Prostate gland (tissue), 2 donors: ENCODE measurements at regions not wholly inside any gene's neighbourhood (a gene's known extent, or its start where the extent isn't known, plus 50 kb on each side); places are given as distances from the start of the nearest gene placed in this dataset.

ENCODE experiments used
- DNase-seq: peaks from one replicate; pipeline ENCODE4 v3.0.0-alpha.2; 2019; ENCODE audit warnings: low spot score
- H3K27ac ChIP-seq, 2 donors: fragments of 200-600 bp; sonication (generic); 2 replicates each; pipeline ENCODE4 v1.5.1; 2017 to 2019
- H3K27me3 ChIP-seq: fragments of 200-600 bp; sonication (generic); replicated peaks from 2 replicates; pipeline ENCODE4 v1.5.1; 2019; ENCODE audit not compliant: insufficient read depth
- H3K36me3 ChIP-seq, 2 donors: fragments of 200-600 bp; sonication (generic); 1 replicate in 1 of 2; 2 replicates in 1 of 2; pipeline versions ENCODE4 v1.5.1 to v1.8.1; 2017 to 2019
- H3K4me1 ChIP-seq: fragments of 200-600 bp; sonication (generic); replicated peaks from 2 replicates; pipeline ENCODE4 v1.5.1; 2019
- H3K4me3 ChIP-seq, 2 donors: fragments of 200-600 bp; sonication (generic); 2 replicates each; pipeline ENCODE4 v1.5.1; 2017 to 2019
- H3K9me3 ChIP-seq: fragments of 200-600 bp; sonication (generic); 2 replicates; pipeline ENCODE4 v1.5.1; 2017
- POLR2A ChIP-seq: fragments of 450-650 bp; IDR thresholded peaks from one replicate; pipeline ENCODE4 v1.6.1; 2016; ENCODE audit warnings: antibody characterized with exemption, mild to moderate bottlenecking
- POLR2AphosphoS5 ChIP-seq: sonication (generic); formaldehyde crosslinking; IDR thresholded peaks from one replicate; pipeline ENCODE4 v1.6.1; 2017; ENCODE audit warnings: antibody characterized with exemption
- WGBS: methylation state at CpG from one replicate; pipeline ENCODE4 v1.1.5; 2018; 5-methylcytosine and 5-hydroxymethylcytosine counted together
- intact Hi-C: fragments of 100-400 bp; cut with DNase I; formaldehyde crosslinking; loops from one replicate; pipeline ENCODE4 v1.14.2; 2022
- TF ChIP-seq, protein P1 (sequence below), 4 experiments: fragments of 200-600 bp in 2 of 4; fragments of 450-650 bp in 2 of 4; sonication (generic) in 2 of 4; IDR thresholded peaks; 1 replicate in 3 of 4; 2 replicates in 1 of 4; pipeline ENCODE4 v1.5.1; 2016 to 2019; ENCODE audit warnings: antibody characterized with exemption in 4 of 4, mild to moderate bottlenecking in 2 of 4, moderate library complexity in 2 of 4

DNA sequence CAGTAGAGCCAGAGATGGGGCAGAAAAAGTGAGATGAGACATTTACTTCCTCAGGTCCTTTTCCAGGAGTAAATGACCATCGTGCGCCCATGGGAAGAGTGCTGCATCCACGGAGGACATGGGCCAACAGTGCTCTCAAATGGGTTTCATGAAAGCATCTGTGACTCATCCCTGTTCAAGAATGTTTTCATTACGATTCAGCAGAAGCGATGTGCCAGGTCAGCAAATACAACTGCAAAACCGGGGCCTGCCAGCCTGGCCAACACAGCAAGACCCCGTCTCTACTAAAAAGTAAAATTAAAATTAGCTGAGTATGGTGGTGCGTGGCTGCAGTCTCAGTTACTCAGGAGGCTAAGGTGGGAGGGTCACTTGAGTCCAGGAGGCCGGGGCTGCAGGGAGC lies 125.1 kb downstream of the LY86 start:
- no peaks in the 10 kb centered on the region for H3K36me3 ChIP-seq
- no peak overlapping the region for H3K27ac ChIP-seq
- intact Hi-C loops: no loop called here
- no peak overlapping the region for H3K4me3 ChIP-seq
- no peaks in the 10 kb centered on the region for H3K9me3 ChIP-seq
- no peaks in the 10 kb centered on the region for H3K27me3 ChIP-seq
- WGBS: 81% methylated on average over 9 of the region's 9 CpGs
- DNase-seq: no peak
- TF ChIP-seq POLR2AphosphoS5: no peak
- TF ChIP-seq POLR2A: no peak
- TF ChIP-seq, protein P1, sequence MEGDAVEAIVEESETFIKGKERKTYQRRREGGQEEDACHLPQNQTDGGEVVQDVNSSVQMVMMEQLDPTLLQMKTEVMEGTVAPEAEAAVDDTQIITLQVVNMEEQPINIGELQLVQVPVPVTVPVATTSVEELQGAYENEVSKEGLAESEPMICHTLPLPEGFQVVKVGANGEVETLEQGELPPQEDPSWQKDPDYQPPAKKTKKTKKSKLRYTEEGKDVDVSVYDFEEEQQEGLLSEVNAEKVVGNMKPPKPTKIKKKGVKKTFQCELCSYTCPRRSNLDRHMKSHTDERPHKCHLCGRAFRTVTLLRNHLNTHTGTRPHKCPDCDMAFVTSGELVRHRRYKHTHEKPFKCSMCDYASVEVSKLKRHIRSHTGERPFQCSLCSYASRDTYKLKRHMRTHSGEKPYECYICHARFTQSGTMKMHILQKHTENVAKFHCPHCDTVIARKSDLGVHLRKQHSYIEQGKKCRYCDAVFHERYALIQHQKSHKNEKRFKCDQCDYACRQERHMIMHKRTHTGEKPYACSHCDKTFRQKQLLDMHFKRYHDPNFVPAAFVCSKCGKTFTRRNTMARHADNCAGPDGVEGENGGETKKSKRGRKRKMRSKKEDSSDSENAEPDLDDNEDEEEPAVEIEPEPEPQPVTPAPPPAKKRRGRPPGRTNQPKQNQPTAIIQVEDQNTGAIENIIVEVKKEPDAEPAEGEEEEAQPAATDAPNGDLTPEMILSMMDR (IDR thresholded peaks at IDR 0.05): no peak
- H3K4me1 ChIP-seq: no peaks in the 10 kb centered on the region

DNA sequence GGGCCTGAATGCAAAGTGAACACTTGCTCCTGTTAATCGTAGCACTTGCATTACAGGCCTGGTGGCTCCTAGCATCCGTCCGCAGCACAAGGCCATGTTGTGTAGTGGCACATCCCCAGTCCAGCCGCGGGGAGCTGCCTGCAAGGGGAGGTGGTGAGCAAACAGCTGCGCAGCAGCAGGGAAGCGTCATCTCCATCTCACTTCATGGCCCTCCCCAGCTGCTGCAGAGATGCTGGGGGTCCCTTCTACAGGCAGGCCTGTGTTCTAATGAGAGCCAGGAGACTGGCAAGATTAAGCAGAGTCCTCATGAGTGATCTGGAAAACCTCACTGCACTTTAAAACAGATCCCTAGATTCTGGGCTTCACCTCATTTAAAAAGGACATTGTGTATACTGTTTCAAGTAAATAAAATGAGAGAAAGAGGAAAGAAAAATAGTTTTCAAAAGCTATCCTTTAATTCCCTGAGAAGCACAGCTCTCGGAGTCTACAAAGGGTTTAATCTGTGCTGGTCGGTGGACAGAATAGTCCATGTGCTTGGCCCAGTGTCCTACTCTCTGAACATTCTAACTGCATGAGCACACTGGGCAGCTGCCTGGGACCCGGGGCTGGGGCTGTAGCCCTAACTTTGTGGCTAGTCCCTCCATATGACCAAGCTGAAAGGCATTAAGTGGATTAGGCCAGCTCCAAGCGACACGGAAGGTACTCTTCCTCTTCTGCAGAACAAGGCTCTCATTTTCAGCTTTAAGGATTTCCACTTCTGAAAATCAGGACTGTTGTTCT lies 125.8 kb downstream of the LY86 start:
- 75% methylated on average over 12 of the region's 12 CpGs for WGBS

DNA sequence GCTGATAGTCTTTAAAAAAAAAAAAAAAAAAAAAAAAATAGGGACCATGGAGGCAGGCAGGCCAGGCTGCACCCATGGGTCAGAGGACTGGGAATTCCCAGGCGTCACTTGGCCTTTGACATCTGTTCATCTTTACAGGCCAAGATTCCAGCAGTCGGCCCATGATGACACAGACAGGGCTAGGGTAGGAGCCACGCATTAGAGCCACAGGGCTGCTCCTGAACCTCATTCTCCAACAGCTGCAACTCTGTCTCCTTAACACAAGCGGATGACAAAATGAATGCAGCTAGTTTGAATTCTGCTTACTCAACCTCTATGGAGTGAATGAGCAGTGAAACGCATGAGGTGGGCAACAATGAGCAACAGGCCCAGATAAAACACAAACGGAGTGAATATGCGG lies 126.4 kb downstream of the LY86 start:
- 94% methylated on average over 7 of the region's 7 CpGs for WGBS
- no peaks in the 10 kb centered on the region for H3K36me3 ChIP-seq
- no peaks in the 10 kb centered on the region for H3K4me1 ChIP-seq
- H3K27ac ChIP-seq: no peak overlapping the region
- H3K4me3 ChIP-seq: no peak overlapping the region
- DNase-seq: no peak
- no peaks in the 10 kb centered on the region for H3K27me3 ChIP-seq
- TF ChIP-seq POLR2AphosphoS5 (no peak), POLR2A (no peak)
- TF ChIP-seq, protein P1 (IDR thresholded peaks at IDR 0.05): no peak
- intact Hi-C loops: no loop called here
- H3K9me3 ChIP-seq: no peaks in the 10 kb centered on the region

More for the DNA sequence above, 125.8 kb downstream of the LY86 start:
- Histone ChIP-seq H3K27me3 (no peaks in the 10 kb centered on the region), H3K27ac (no peak overlapping the region), H3K36me3 (no peaks in the 10 kb centered on the region), H3K4me3 (no peak overlapping the region), H3K9me3 (no peaks in the 10 kb centered on the region), H3K4me1 (no peaks in the 10 kb centered on the region)
- TF ChIP-seq, protein P1 (IDR thresholded peaks at IDR 0.05): no peak
- TF ChIP-seq POLR2AphosphoS5: no peak
- TF ChIP-seq POLR2A: no peak
- no peak for DNase-seq
- intact Hi-C loops: no loop called here

DNA sequence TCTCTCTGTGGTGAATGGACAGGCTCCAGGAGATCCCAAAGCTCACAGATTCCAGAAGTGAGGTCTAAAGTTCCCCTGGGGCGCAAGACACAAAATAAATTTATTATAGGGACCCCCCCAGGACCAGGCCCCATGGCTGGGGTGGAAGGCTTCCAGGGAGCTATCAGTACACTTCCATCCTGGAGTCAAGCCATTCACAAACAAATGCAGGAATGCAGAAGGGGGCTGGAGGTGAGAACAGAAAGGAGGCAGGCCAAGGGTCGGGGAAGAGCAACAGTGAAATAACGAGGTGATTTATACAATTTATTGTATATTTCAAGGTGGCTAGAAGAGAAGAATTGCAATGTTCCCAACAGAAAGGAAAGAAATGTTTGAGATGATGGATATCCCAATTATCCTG lies 126.9 kb downstream of the LY86 start:
- H3K27me3 ChIP-seq: no peaks in the 10 kb centered on the region
- H3K4me3 ChIP-seq: no peak overlapping the region
- no peaks in the 10 kb centered on the region for H3K4me1 ChIP-seq
- TF ChIP-seq, protein P1 (IDR thresholded peaks at IDR 0.05): no peak
- no peak for TF ChIP-seq POLR2AphosphoS5
- TF ChIP-seq POLR2A: no peak
- 79% methylated on average over 3 of the region's 3 CpGs for WGBS
- no peaks in the 10 kb centered on the region for H3K36me3 ChIP-seq
- no peak for DNase-seq
- H3K9me3 ChIP-seq: no peaks in the 10 kb centered on the region
- H3K27ac ChIP-seq: no peak overlapping the region
- intact Hi-C loops: no loop called here
